ENCODE measurements at regions not wholly inside any gene's neighbourhood (a gene's known extent, or its start where the extent isn't known, plus 50 kb on each side); places are given as distances from the start of the nearest gene placed in this dataset.

- no peak for DNase-seq
Observed at GRCh38 chr13:64959276-64959675, 2270.9 kb downstream of the PCDH9 start.

GRCh38 chr13:64958106-64958505, 2272.0 kb downstream of the PCDH9 start:
- no peak for DNase-seq

GRCh38 chr13:64938660-64939059, 2291.5 kb downstream of the PCDH9 start:
- no peak for DNase-seq

- no peak for DNase-seq
Observed at GRCh38 chr13:64937302-64937701, 2292.8 kb downstream of the PCDH9 start.

GRCh38 chr13:64936879-64937278, 2293.3 kb downstream of the PCDH9 start:
- DNase-seq: no peak

- no peak for DNase-seq
Observed at GRCh38 chr13:64935441-64935840, 2294.7 kb downstream of the PCDH9 start.

GRCh38 chr13:64934569-64935362, 2295.4 kb downstream of the PCDH9 start:
- DNase-seq: no peak

- no peak for DNase-seq
Observed at GRCh38 chr13:64930636-64931035, 2299.5 kb downstream of the PCDH9 start.

- no peak for DNase-seq
Observed at GRCh38 chr13:64928696-64929499, 2301.2 kb downstream of the PCDH9 start.

- DNase-seq: no peak
Observed at GRCh38 chr13:64925727-64926126, 2304.4 kb downstream of the PCDH9 start.

GRCh38 chr13:64925284-64925683, 2304.9 kb downstream of the PCDH9 start:
- DNase-seq: peak; percentile 26

GRCh38 chr13:64924401-64924800, 2305.7 kb downstream of the PCDH9 start:
- no peak for DNase-seq

- no peak for DNase-seq
Observed at GRCh38 chr13:64917566-64917965, 2312.6 kb downstream of the PCDH9 start.

- no peak for DNase-seq
Observed at GRCh38 chr13:64912141-64912540, 2318.0 kb downstream of the PCDH9 start.

- no peak for DNase-seq
Observed at GRCh38 chr13:64910096-64910495, 2320.0 kb downstream of the PCDH9 start.

GRCh38 chr13:64909184-64909583, 2321.0 kb downstream of the PCDH9 start:
- DNase-seq: no peak

GRCh38 chr13:64900039-64900438, 2330.1 kb downstream of the PCDH9 start:
- DNase-seq: no peak

- no peak for DNase-seq
Observed at GRCh38 chr13:64884976-64885375, 2345.2 kb downstream of the PCDH9 start.

- no peak for DNase-seq
Observed at GRCh38 chr13:64877176-64877575, 2353.0 kb downstream of the PCDH9 start.

- no peak for DNase-seq
Observed at GRCh38 chr13:64871742-64872141, 2358.4 kb downstream of the PCDH9 start.

- no peak for DNase-seq
Observed at GRCh38 chr13:64869539-64869938, 2360.6 kb downstream of the PCDH9 start.

GRCh38 chr13:64867856-64868255, 2362.3 kb downstream of the PCDH9 start:
- DNase-seq: no peak

GRCh38 chr13:64866331-64866730, 2363.8 kb downstream of the PCDH9 start:
- no peak for DNase-seq

GRCh38 chr13:64855506-64855905, 2374.6 kb downstream of the PCDH9 start:
- no peak for DNase-seq
